Prostate gland (tissue), 2 donors: ENCODE measurements at regions not wholly inside any gene's neighbourhood (a gene's known extent, or its start where the extent isn't known, plus 50 kb on each side); places are given as distances from the start of the nearest gene placed in this dataset.

ENCODE experiments used
- CTCF ChIP-seq, 4 experiments: fragments of 200-600 bp in 2 of 4; fragments of 450-650 bp in 2 of 4; sonication (generic) in 2 of 4; IDR thresholded peaks; 1 replicate in 3 of 4; 2 replicates in 1 of 4; pipeline ENCODE4 v1.5.1; 2016 to 2019; ENCODE audit warnings: antibody characterized with exemption in 4 of 4, mild to moderate bottlenecking in 2 of 4, moderate library complexity in 2 of 4
- POLR2AphosphoS5 ChIP-seq: sonication (generic); formaldehyde crosslinking; IDR thresholded peaks from one replicate; pipeline ENCODE4 v1.6.1; 2017; ENCODE audit warnings: antibody characterized with exemption

GRCh38 chr4:30456716-30457115 lies 263.5 kb upstream of the PCDH7 start:
- TF ChIP-seq CTCF (IDR thresholded peaks at IDR 0.05), result no peak
- no peak for TF ChIP-seq POLR2AphosphoS5
